ENCODE measurements at regions not wholly inside any gene's neighbourhood (a gene's known extent, or its start where the extent isn't known, plus 50 kb on each side); places are given as distances from the start of the nearest gene placed in this dataset.

- H3K36me3 ChIP-seq (ENCODE audit: control insufficient read depth in 2 of 2, insufficient read depth in 2 of 2, low read length in 1 of 2) = no peaks in the 10 kb centered on the region
- WGBS (ENCODE audit: insufficient coverage, insufficient replicate concordance, low lambda C conversion rate, missing lambda C conversion rate) = 71% methylated on average over 3 of the region's 3 CpGs
- BruUV-seq (replicated peaks) = no TSS peak
- H3K4me3 ChIP-seq = no peak overlapping the region
- H3K27ac ChIP-seq (ENCODE audit: control insufficient read depth, insufficient read depth) = no peak overlapping the region
- no peak overlapping the region for H3K9ac ChIP-seq (ENCODE audit: control insufficient read depth, insufficient read depth, low read length)
- H4K20me1 ChIP-seq (ENCODE audit: control insufficient read depth, insufficient read depth) = no peaks in the 10 kb centered on the region
- H3K9me3 ChIP-seq (replicated peaks; ENCODE audit: control insufficient read depth, insufficient read depth, low read length) = no peaks in the 10 kb centered on the region; the same call in 2 of the 3 replicates
- no peak overlapping the region for H3K4me2 ChIP-seq (ENCODE audit: control insufficient read depth, insufficient read depth)
- FAIRE-seq (no peak), DNase-seq (ENCODE audit: low read depth, low spot score) (no peak), ATAC-seq (peak; percentile 25; the same call in 2 of the 3 replicates)
- ChIA-PET POLR2A (no interaction called here), SMC1A (ENCODE audit: uncharacterized antibody, unreplicated experiment) (interaction anchor here (1.0 to 1.2 kb wide), 2 partner anchors 9 to 11 kb away, joined by 6 read pairs; no protein-coding TSS in a partner anchor), RAD21 (ENCODE audit: unreplicated experiment) (no interaction called here), CTCF (interaction anchor here (0.8 to 1.6 kb wide), 3 partner anchors 13 to 105 kb away, joined by 3 read pairs; no protein-coding TSS in a partner anchor)
- no peak overlapping the region for H2AFZ ChIP-seq (ENCODE audit: control insufficient read depth, low read depth, low read length)
- no peaks in the 10 kb centered on the region for H3K27me3 ChIP-seq (replicated peaks in 1 of 2; ENCODE audit: control insufficient read depth in 2 of 2, insufficient read depth in 2 of 2, low read length in 1 of 2)
- intact Hi-C loops (cut with micrococcal nuclease; ENCODE audit: unreplicated experiment) = no loop called here
- no peaks in the 10 kb centered on the region for H3K4me1 ChIP-seq (ENCODE audit: control insufficient read depth, insufficient read depth, low read length)
- in situ Hi-C loops (cut with MboI) = no loop called here
- no peaks in the 10 kb centered on the region for H3K79me2 ChIP-seq (ENCODE audit: control insufficient read depth, insufficient read depth, low read length)
- TF ChIP-seq DPF2 (IDR thresholded peaks at IDR 0.05) (no peak), FOXM1 (IDR thresholded peaks at IDR 0.05; ENCODE audit: low read depth, low read length) (no peak), NFIC (IDR thresholded peaks at IDR 0.05; ENCODE audit: low read depth, low read length) (no peak), PBX3 (IDR thresholded peaks at IDR 0.05; ENCODE audit: insufficient replicate concordance, low read depth, low read length) (no peak), RAD21 (IDR thresholded peaks at IDR 0.05; ENCODE audit: insufficient read depth, low read depth, low read length) (no peak), NR2C2 (IDR thresholded peaks at IDR 0.05; ENCODE audit: borderline replicate concordance, control insufficient read depth, insufficient read length, low read depth) (no peak), PML (IDR thresholded peaks at IDR 0.05; ENCODE audit: low read length) (no peak), SMARCA5 (IDR thresholded peaks at IDR 0.05) (no peak), CHD4 (IDR thresholded peaks at IDR 0.05) (no peak), POLR2AphosphoS5 (IDR thresholded peaks at IDR 0.05; ENCODE audit: low read length) (no peak), ZNF622 (IDR thresholded peaks at IDR 0.05) (no peak), NFYB (IDR thresholded peaks at IDR 0.05; ENCODE audit: insufficient read depth, low read depth, low read length) (no peak), BCL3 (IDR thresholded peaks at IDR 0.05; ENCODE audit: borderline replicate concordance, insufficient read depth, low read depth, low read length, poor library complexity, severe bottlenecking) (no peak), CBX5 (IDR thresholded peaks at IDR 0.05; ENCODE audit: low read depth) (no peak), SMC3 (IDR thresholded peaks at IDR 0.05; ENCODE audit: borderline replicate concordance, low read length) (no peak), CHD2 (IDR thresholded peaks at IDR 0.05; ENCODE audit: borderline replicate concordance, low read depth, low read length) (no peak)
These were observed 80.8 kb downstream of the CD200 start for GRCh38 chr3:112413722-112414121.
